ENCODE measurements at regions not wholly inside any gene's neighbourhood (a gene's known extent, or its start where the extent isn't known, plus 50 kb on each side); places are given as distances from the start of the nearest gene placed in this dataset.

DNA sequence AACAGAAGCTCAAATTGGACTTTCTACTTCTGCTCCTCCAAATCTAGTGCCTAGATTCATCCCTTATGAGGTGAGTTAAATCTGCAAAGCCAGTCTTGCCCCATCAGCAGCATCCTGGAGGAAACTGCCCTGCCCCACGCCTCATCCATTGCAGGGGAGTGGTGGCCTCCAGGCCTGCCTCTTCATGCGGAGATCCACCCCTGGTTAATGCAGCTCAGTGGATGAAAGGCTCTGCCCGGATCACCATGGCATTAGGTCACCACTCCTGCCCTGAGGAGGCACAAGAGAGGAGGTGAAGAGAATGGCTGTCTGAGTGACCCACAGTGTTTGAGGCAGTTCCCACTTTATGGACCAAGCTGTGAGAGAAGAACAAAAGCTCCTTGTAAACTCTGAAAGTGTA, 218.1 kb downstream of the C12orf75 start:
- H3K27ac ChIP-seq, result no peak overlapping the region
- no peak for TF ChIP-seq CTCF (conservative IDR thresholded peaks at IDR 0.05)

DNA sequence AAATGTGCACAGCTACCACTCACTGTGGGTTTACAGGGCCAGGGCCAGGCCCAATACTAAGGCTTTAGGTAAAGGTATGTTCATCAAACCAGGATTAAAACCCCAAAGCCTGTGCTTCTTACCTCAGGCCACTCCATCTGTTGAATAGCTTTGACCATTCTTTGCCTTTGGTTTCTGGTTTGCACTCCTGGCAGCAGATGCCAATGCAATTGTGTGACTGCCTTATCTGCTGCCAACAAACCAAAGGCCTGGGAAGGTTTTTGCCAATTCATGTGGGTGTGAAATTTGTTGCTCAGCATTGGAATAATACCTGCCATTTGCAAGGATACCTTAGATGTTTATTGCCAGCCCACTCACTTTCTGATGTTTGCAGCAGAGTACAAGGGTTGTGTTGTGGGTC, 221.6 kb downstream of the C12orf75 start:
- TF ChIP-seq CTCF (conservative IDR thresholded peaks at IDR 0.05), result no peak
- H3K27ac ChIP-seq, result no peak overlapping the region

DNA sequence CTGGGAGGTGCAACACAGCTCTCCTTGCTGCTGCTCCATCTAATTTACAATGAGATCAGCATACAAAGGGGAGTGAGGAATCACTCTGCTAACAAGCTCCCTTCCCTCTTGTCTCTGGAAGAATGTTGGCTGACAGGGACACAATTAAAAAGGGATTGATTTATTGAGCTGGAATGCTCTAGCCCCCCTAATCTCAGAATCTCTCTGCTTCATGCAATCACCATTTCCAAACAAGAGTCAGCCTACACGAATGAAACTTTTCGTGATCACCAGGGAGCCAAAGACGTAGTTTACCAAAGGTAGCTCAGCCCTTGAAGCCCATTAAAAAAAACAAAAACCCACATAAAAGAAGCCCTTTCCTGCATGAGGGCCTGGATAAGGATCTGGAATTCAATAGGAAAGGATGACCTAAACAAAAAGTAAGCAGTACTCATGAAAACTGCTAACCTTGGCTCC, 223.8 kb downstream of the C12orf75 start:
- no peak for TF ChIP-seq CTCF (conservative IDR thresholded peaks at IDR 0.05)
- H3K27ac ChIP-seq, result no peak overlapping the region

DNA sequence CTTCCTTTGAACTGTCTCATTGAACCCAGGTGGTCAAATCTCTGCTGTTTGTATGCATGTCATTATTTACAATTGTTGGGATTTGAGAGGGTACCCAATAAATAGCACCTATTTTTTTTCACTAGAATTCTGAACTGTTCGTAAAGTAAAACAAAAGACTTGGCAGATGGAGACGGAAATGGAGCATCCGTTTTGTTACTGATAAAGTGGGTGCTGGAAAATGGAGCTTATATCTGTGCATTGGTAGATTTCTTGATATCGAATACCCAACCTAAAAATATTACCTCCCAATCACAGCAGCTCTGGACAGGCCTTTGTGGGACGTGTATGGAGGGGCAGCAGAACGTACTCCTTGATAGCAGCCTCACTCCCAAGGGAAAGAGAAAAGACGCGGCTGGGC, 224.4 kb downstream of the C12orf75 start:
- TF ChIP-seq CTCF (conservative IDR thresholded peaks at IDR 0.05), result no peak
- no peak overlapping the region for H3K27ac ChIP-seq

DNA sequence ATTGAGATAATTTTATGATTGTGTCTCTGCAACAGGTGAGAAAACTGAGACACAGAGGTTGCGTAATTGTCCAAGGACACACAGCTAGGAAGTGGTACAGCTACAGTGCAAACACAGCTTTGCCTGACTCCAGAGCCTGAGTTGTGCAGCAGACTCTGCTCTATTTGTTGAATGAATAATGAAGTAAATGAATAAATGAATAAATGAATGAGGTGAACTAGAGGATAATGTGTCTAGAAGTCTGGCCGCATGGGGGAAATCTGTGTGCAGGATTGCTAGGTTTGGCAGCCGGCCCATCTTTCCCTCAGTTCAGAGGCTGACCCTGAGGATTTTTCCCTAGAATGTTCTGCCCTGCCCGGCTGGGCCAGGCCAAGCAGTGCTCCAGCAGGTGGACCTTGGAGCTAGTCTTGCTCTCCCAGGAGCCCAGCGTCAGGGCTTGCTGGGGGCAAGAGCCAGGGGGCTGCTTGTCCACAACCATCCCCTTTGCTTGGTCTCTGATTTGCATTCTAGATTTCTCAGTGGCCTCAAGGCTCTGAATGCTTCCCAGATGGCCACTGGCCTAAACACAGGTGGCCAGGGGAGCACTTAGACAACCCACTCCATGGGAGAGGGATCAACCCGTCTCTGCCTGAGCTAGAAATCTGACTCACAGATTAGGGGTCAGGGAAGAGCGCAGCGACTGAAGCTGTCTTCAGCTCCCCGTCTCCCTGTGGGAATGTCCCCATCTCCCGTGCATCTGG, 225.2 kb downstream of the C12orf75 start:
- no peak overlapping the region for H3K27ac ChIP-seq
- TF ChIP-seq CTCF (conservative IDR thresholded peaks at IDR 0.05), result no peak

DNA sequence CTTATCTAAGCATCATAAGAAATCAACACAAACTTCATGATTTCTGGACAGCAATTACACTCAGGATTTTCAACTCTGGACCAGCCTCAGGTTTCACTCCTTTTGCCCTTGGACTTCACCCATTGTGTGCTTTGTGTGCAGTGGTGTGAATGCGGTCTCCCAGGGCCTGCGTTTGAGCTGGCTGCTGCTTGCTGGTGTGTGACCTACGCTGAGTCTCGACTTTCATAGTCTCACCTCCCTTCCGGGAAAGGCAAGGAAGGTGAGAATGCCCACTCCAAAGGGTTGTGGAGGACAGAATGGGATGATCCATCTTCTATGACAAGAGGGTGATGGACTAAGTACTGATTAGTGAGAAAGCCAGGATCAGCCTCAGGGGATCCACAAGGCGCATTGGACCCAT, 228.8 kb downstream of the C12orf75 start:
- no peak overlapping the region for H3K27ac ChIP-seq
- TF ChIP-seq CTCF (conservative IDR thresholded peaks at IDR 0.05), result no peak

GRCh38 chr12:105561546-105562198, 231.2 kb downstream of the C12orf75 start:
- TF ChIP-seq CTCF (conservative IDR thresholded peaks at IDR 0.05), result no peak
- no peak overlapping the region for H3K27ac ChIP-seq

All from VCaP (cell line).